ENCODE measurements at regions not wholly inside any gene's neighbourhood (a gene's known extent, or its start where the extent isn't known, plus 50 kb on each side); places are given as distances from the start of the nearest gene placed in this dataset.

GRCh38 chr4:11821772-11822430, 393.2 kb upstream of the HS3ST1 start:
- TF ChIP-seq CTCF (IDR thresholded peaks at IDR 0.05): no peak
- no peak for TF ChIP-seq EP300 (IDR thresholded peaks at IDR 0.05; ENCODE audit: low read depth)
- TF ChIP-seq POLR2A (IDR thresholded peaks at IDR 0.05): no peak
- no peak for TF ChIP-seq POLR2AphosphoS5 (IDR thresholded peaks at IDR 0.05)

Data from transverse colon (tissue), 4 donors.